Right renal cortex interstitium (tissue), 3 donors: ENCODE measurements at regions not wholly inside any gene's neighbourhood (a gene's known extent, or its start where the extent isn't known, plus 50 kb on each side); places are given as distances from the start of the nearest gene placed in this dataset.

ENCODE experiments used
- DNase-seq, 3 donors: peaks; one replicate each; pipeline ENCODE4 v3.0.0-alpha.2; 2013; ENCODE audit warnings: low read depth in 3 of 3, low spot score in 2 of 3

- DNase-seq: no peak
These were observed 86.1 kb upstream of the ADAMTS2 start for GRCh38 chr5:179431221-179431824.

DNA sequence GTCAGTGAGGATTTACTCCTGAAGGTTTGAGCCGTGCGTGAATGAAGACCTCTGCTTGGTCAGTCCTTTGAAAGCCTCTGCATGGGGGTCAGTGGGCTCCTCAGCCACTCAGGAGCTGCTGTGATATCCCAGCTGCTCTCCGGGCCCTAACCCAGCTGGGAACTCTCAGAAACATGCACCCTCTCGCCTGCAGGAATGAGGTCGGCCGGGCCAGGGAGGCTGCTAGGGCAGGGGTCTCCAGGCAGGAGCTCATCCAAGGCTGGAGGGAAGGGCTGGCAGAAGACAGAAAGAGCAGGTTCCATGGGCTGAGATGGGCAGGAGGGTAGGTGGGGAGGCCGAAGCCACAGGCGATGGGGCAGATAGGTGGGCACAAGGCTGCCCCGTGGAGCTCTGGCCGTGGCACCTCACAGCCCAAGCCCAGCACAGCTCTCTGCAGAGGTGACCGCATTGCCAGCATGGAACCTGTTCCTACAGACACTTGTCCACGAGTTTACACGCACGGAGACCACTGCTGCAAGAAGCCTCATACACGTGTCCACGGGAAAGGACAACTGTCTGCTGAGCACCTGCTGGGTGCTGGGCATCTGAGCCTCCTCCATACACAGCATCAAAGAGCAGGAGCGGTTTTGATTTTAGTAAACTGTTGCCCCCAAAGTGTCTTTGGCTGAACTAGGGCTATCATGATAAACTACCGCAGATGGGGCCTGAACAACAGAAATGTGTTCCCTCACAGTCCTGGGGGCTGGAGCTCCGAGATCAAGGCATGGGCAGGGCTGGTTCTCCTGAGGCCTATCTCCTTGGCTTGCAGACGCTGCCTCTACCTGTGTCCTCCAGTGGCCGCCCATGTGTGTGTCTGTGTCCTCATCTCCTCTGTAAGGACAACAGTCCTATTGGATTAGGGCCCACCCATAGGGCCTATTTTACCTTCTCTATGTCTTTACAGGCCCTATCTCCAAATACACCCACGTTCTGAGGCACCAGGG is 85.2 kb upstream of the ADAMTS2 start:
- no peak for DNase-seq

DNA sequence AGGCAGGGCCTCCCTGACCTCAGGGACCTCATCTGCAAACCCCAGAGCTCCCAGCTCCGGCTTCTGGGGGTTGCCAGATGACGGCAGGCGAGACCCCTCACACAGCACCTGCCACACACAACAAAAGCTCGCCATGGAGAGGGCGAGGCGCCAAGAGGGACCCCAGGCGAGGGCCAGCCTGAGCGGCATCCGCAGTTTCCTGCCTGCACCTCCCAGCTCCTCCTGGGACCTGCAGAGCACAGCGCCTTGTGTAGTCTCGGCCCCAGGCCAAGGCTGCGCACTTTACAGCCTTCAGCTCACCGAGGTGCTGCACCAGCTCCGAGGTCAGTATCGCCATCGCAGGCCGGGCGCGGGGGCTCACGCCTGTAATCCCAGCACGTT is 82.4 kb upstream of the ADAMTS2 start:
- no peak for DNase-seq

GRCh38 chr5:179427032-179427675 is 81.9 kb upstream of the ADAMTS2 start:
- DNase-seq: no peak

GRCh38 chr5:179422908-179423481 is 77.7 kb upstream of the ADAMTS2 start:
- no peak for DNase-seq

- no peak for DNase-seq
These were observed 77.1 kb upstream of the ADAMTS2 start for GRCh38 chr5:179422213-179422855.

- no peak for DNase-seq
These were observed 76.1 kb upstream of the ADAMTS2 start for GRCh38 chr5:179421144-179421901.

DNA sequence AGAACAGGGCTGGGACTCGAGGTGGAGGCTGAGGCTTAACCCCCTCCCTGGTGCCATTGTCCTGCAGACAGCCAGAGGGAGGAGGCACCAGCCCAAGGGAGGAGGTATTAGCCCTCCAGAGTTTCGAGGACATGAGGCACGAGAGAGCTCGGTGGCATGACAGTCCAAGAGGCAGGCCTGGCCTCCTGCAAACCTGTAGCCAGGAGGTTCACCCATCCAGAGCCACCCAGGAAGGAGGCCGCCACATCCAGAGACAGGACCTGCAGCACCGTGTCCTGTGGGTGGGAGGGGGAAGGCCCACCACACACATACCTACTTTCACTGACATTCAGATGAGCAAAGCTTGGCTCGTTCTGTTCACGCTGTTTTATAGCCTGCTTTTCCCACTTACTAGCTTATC is 75.2 kb upstream of the ADAMTS2 start:
- no peak for DNase-seq

DNA sequence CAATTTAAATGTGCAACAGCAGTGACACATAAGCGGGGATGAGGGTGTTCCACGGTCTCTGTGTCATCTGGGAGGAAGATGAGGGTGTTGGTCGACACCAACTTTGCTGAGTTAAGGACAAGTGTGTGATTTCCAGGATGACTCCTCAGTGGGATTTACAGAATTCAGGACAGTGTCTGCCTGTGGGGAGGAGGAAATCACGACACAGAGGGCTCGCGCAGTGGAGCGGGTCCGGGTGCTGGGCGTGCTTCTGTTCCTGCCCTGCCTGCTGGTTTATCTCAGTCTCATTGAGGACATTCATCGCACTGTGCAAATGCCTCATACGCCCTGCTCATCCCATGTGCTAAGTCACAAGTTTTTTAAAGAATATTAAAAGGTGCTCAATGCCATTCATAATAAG is 73.7 kb upstream of the ADAMTS2 start:
- no peak for DNase-seq

DNA sequence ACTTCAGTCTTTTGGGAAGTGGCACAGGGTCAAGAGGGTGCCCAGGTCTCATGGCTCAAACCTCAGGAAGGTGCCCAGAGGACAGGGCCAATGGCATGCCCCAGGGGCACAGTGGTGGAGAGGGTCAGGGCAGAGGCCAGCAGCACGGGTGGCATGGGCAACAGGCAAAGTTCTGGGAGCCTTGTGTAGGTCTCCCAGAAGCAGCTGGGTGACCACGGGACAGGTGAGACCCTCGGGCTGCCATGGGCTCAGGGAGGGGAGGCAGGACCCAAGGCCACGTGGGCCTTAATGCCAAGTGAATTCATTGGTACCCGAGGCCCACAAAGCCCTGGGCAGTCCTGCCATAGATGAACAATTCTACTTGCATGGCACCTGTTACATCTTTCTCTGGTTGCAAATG is 72.4 kb upstream of the ADAMTS2 start:
- no peak for DNase-seq

DNA sequence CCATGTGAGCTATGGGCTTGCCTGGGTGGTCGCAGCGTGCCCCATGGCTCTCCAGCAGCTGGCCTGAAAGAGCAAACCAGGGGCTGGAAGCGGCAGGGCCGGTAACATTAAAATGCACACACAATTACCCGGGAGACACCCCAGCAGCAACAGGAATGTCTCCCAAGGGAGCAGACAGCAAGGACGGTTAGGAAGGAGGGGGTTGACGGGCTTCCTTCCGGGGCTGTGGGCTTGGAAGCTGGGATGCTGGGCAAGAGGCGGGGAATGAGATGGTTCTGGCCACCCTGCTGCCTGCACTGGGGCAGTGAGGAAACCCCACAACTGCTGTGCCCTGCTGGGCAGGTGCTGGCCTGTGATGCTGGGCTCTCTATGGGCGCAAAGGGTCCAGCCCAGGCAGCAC is 71.8 kb upstream of the ADAMTS2 start:
- no peak for DNase-seq

DNA sequence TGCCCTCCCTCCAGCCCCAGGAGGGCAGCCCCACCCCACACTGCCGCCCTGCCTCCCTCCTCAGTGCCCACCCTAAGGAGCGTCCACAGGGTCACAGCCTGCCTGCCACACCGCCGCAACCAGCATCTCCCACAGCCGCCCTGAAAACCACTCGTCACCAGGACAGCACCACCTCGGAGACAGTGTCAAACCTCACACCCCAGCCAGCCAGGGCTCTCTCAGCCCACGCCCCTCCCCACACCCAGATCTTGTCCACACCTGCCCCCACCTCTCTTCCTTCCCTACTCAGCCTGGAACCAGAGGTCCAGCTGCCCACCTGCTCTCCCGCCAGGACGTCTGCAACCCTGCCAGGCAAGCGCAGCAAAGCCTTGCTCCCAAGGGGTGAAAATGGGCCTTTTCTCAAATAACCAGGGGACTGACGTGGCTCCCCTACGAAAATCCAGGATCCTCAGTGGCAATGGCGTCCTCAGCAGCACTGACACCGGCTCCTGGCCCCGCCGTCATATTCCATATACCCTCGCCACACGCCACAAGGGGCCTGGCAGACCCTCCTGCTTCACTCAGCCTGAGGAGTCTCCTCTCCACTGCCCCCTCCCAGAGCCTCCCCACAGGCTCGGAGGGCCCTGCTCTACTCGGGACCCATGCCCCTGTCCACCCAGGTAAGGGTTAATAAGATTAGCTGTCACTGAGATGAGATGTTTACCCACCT is 71.0 kb upstream of the ADAMTS2 start:
- DNase-seq: no peak

- no peak for DNase-seq
These were observed 70.2 kb upstream of the ADAMTS2 start for GRCh38 chr5:179415291-179416060.

DNA sequence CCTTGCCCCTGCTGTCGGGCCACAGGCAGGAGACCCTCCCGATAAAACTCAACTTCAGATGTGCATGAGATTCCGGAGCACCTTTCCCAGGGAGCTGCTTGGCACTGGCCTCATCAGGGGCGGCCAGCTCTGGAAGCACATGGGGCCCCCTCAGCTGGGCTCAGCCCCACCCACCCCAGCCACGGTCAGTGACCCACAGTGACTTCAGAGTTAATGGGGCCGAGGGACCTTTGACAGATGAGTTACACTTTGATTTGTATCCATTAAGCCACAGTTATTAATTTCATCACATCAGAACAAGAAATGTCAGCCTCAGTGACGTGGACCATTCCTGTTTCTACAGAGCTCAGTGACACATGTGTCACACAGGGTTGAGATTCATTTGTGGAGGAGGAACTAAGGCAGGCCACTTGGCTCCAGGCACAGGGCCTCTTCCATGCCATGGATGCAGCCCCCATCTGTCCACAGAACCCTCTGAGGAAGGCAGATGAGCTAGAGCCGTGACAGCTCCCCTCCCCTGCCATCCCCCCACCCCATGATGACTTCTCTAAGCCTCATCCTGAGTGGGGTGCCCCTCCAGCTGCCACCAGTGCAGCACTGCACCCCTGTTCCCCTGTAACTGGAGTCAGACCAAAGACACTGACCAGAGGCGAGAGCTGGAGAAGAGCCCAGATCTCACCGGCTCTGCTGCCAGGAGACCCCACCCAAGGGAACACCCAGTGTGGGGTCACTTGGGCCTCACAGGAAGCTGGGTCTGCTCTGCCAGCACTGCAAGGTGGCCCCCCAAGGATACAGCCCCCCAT is 69.4 kb upstream of the ADAMTS2 start:
- no peak for DNase-seq

DNA sequence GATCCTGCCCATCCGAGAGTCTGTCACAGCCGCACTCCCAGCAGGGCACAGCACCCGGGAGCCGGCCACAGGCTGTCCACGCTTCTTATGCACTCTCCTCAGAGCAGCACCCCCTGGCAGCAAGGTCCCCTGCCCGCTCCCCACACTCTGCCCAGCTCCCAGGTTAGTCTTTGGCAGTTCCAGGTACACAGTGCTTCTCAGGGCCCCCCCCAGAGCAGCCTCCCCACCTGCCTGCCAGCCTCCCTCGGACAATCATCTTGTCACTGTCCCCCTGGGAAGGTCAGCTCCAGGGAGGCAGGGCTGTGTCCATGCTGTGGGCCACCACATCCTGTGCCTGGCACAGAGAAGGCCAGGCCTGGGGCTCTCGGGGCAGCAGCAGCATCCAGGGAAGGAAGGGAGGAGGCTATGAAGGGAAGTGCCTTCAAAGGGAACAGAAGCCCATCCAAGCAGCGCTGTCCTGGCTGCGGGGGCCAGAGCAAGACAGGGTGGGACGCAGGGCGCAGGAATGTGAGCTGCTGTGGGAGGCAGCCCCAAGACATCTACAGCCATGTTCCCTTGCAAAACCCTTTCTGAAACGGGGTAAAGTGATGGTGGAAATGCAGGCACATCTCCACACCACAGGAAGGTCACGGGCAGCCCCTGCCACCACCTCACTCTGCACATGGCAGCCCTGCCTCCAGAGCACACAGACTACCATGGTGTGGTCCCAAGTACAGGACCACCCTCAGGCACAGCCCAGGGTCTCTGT is 68.6 kb upstream of the ADAMTS2 start:
- DNase-seq: no peak

GRCh38 chr5:179413086-179413690 is 67.9 kb upstream of the ADAMTS2 start:
- no peak for DNase-seq
